GM19468 (cell line): ENCODE measurements at regions not wholly inside any gene's neighbourhood (a gene's known extent, or its start where the extent isn't known, plus 50 kb on each side); places are given as distances from the start of the nearest gene placed in this dataset.

Experiments used
- ATAC-seq: cut with Tn5 transposase; IDR thresholded peaks from one replicate; pipeline ENCODE4 v1.9.1; 2021; ENCODE audit warnings: mild to moderate bottlenecking, moderate library complexity, moderate number of reproducible peaks; ENCODE audit not compliant: unreplicated experiment; ENCODE audit errors: extremely low read depth

- no peak for ATAC-seq
Measured at GRCh38 chr12:91575630-91576029, 393.0 kb upstream of the DCN start.

DNA sequence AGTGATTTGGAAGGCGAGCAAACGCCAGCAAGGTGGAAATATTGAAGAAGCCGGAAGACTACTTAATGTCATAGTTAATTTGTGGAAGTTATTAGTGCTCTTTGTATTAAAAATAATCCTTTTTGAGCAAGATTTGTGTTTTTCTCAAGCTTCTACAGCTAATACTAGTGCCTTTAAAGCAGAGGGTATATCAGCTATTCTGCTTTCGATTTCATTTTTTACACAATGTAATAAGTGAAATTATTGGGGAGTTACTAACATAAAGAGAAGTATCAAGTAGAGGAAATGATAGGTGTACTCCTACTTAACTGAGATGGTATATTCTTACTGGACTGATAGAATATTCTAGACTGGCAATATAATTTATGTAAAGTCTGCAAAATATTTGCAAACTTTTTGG is 392.4 kb upstream of the DCN start:
- ATAC-seq, result no peak

- ATAC-seq, result no peak
Measured at GRCh38 chr12:91574391-91574790, 391.8 kb upstream of the DCN start.

DNA sequence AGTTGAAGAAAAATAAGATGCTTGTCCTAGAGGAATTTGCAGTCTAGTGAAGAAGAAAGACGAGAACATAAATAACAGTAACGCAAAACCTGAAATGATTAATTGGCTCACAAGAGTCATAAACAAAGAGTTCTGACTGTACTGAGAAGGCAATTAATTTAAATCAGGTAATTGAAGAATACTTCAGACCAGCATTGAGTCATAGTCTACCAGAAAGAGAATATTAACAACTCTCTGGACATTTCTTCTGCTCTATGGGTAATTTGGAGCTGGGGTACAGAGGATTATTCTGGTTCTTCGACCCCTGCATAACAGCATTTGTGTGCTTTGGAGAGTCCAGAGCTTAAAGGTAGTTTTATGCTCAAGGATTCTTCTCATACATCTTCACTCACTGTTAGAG is 390.3 kb upstream of the DCN start:
- ATAC-seq, result no peak

GRCh38 chr12:91567100-91567485 is 384.5 kb upstream of the DCN start:
- ATAC-seq, result no peak

DNA sequence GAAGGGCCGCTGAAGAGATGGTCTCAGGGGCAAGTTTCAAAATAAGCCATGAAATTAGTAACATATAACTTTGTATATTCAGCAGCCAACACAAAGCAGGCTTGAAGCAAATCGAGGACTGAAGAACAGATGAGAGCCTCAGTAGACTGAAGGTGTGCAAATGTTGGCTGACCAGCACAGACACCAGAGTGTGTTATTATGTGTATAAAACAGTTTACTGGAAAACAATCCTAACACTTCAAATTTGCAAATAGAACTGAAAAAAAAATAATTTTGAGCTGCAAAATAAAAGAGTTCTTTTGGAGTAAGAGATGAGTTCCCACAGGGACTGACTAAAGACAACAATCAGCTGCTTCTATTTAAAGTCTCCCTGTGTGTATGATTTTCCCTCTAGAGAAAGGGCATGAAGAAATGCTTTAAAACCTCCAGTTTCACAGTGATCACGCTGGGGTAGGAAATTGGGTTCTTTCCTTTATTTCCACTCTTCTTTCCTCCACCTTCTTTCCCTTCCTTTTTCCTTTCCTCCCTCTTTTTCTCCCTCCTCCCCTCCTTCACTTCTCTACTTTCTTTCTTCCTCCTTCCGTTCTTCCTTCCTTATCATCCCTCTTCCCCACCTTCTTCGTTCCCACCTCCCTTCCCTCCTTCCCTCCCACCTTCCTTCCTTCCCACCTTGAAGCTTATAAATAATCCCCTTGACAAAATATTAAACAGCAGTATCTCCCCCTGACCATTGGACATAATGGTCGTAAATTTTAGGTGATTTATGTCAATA is 383.9 kb upstream of the DCN start:
- ATAC-seq, result no peak

DNA sequence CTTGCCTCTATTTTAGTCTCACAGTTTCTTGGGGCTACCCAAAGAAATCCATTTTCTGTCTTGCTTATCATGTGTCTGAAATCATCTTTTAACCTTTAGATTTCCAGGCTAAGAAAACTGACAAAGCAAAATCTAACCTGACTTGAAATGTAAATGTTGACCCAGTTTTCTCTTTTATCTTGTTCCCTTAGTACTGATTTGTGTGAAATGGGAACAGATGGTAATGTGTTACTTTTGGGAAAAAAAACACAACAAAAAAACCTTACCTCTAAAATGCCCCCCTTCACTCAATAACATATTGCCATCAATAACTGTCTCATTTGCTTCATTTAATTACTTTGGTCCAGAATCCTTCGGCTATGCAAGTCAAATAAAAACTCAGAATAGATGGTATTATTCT is 383.2 kb upstream of the DCN start:
- no peak for ATAC-seq

DNA sequence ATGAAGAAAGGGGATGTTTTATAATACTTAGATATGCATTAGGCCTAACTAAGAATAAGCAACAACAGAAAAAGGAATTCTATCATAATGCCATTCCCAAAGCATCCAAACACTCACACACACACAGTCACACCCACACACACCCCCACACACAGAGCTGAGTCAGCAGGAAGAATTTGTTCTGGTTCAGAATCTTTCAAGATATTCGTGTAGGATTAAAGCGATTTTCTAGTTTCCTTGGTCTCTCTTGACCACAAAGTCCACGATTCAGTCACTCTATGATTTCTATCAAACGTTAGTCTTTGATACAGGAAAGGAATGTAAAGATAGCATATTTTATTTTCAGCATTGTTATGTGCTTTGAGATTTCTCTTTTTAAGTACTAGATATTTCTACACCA is 382.6 kb upstream of the DCN start:
- no peak for ATAC-seq

DNA sequence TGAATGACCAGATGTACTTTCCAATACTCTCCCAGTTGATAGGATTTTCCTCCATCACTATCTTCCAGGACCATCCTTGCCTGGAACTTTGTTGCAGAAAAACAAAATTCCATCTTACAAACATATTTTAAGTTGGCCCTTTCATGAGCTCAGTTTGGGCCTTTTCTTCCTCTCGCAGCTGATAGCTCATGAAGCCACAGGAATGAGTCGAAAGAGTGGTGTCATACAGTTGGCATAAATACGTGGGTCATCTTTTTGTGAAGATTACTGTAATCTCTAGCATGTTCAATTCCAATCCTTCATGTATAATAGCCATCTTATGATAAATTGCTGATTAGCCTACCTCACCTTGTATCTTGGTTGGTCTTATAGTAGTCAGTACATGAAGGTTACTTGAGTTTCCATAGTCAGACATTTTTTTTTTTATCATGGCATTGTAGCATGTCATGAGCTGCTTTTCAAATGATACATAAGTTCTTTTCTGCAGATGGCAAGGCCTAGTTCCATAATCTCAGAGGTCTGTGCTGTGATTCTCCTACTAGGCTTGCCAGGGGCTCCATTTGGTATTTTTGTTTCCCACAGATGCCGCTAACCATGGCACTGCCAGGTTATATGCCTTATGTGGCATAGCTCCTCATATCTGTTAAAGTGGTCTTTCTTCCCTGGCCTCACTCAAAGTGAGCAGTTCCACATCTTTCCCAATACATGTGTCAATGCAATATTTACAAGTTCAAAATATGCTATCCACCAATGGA is 380.6 kb upstream of the DCN start:
- no peak for ATAC-seq

GRCh38 chr12:91562476-91562875 is 379.9 kb upstream of the DCN start:
- no peak for ATAC-seq

DNA sequence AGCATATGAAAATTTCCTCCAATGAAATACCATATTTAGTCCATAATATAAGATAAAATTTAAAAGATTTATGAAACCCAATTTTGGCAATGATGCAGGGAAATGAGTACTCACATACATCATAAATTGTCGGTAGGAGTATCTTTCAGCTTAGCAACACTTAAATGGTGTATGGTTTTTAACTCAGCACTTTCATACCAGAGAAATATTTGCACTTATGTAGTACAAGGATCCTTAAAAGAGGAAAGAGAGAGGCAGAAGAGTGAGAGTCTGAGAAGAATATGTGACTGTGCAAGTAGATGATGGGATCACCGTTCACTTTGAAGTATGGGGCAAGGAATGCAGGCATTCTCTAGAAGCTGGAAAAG is 379.3 kb upstream of the DCN start:
- ATAC-seq, result no peak

DNA sequence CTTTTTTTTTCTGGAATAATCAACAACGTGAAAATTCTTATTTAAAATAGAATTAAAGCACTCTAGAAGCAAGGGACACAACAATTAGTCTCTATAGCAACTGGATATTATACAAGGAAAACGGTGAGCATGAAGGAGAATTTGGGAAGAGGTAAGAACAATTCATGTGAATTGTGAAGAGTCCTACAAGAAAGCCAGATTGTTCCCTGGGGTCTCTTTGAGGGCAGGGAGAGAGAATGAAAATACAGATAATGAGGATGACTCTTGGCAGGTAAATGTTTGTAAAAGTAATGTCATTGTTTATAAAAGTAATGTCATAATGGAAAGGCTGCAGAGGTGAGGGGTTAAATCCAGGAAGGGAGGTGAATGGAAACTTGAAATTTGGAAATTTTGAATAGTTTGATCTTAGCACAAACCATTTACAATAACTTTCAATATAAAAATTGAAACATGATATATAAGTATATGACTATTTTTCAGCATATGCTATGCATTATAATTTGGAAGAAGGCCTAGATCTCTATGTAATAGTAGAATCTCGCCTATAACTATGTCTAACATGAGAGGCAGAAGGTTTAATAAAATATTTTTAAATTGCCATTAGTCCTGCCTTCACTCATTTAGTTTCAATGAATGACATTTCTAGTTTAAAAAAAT is 378.8 kb upstream of the DCN start:
- no peak for ATAC-seq

DNA sequence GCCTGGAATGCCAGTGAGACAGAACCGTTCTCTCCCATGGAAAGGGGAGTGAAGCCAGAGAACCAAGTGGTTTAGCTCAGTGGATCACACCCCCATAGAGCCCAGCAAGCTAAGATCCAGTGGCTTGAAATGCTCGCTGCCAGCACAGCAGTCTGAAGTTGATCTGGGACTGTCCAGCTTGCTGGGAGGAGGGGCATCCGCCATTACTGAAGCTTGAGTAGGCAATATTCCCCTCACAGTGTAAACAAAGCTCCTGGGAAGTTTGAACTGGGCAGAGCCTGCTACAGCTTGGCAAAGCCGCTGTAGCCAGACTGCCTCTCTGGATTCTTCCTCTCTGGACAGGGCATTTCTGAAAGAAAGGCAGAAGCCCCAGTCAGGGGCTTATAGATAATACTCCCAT is 374.3 kb upstream of the DCN start:
- ATAC-seq, result no peak

DNA sequence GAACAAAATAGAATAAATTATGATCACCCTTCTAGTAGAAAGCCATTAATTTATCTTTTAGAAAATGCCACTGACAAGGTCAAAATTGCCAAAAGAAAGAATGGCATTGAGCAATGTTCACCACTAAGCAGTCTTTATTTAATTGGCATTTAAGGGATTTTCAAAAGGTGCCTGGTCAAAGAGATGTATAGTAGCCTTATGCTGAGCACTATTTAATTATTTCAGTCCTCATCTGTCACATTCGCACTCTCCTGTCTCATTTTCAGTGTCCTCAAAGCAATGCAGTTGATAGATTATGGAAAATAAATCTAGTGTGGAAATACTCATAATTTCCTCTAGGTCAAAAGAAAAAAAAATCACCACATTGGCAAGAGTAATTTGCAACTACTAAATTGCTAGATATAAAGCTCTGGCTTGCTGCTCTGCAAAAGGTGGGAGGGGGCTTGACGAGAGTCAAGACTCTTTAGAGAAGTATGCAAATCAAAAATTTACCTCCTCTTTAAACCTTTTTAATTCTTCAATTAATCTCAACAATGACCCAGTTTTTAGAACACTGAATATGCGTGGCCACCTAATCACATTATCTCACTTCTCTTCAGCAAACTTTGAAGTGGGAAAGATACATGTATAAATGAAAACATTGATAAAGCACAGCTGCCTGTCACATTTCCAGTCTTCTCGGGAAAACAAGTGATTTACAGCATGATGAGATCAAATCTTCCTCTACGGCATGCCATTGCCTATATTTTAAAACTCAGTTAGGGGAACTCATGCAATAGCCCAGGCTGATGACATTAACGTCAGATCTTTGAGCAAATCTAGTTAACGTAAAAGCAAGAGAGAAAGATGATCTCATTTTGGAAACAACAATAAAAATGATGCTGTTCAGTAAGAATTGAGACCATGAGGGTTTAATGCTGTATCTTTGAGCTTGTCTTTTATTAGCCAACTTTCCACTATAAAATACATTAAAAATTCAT is 373.1 kb upstream of the DCN start:
- ATAC-seq, result no peak

- ATAC-seq, result no peak
Measured at GRCh38 chr12:91551927-91552326, 369.3 kb upstream of the DCN start.

- no peak for ATAC-seq
Measured at GRCh38 chr12:91551242-91551641, 368.6 kb upstream of the DCN start.

DNA sequence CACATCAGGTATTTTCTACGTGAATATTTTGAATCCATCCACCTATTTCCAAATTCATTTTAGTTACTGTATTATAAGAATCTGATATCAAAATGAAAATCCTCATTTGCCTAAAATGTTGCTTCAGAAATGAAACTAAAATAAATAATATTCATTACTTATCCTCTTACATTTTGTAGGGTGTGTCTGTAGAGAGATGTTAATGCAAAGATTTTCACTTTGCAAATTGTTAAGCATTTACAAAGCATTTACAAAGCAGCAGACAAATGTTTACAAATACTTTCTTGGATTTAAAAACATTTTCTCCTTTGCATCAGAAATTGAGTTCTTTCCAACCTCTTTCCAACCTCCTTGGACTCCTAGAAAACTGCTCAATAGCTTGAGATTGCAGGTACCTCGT is 360.0 kb upstream of the DCN start:
- no peak for ATAC-seq

DNA sequence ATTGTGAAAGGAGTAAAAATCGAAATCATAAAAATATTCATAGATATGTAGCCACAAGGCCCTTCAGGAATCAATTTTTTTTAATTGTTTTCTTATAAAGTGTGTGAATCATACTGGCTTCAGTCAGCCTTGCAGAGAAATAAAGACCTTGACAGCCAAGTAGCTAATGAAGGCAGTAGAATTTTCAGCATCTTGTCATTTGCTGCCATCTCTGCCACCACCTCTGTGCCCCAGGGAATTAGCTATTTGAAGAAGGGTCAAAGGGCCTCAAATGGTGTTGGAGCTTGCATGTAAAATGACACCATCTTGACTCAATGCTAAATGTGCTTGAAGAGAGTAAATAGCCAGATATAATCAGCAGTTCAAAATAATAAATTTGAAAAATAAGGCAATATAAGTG is 359.4 kb upstream of the DCN start:
- no peak for ATAC-seq

DNA sequence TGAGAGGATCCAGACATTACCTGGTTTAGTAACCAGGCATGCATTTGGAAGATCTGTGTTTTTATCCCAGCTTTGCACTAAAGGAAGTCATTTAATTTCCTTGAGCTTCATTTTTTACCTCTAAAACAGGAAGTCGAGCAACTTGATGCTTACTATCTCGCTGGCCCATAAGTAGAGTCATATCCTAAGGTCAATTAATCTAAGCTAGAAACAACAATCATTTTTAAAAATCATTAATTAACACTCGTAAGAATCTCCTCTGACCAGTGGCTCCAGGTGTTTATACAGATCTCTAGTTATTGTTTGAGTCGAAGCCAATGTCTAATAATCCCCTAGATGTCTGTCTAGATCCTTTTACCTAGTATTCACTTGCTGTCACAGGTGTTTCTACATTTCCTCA is 355.8 kb upstream of the DCN start:
- ATAC-seq, result no peak

- ATAC-seq, result no peak
Measured at GRCh38 chr12:91533366-91533765, 350.7 kb upstream of the DCN start.
